ENCODE measurements at regions not wholly inside any gene's neighbourhood (a gene's known extent, or its start where the extent isn't known, plus 50 kb on each side); places are given as distances from the start of the nearest gene placed in this dataset.

GRCh38 chr7:123054357-123055133 is 59.0 kb upstream of the TAS2R16 start:
- Histone ChIP-seq H3K4ac (replicated peaks; ENCODE audit: insufficient read length, low read depth, low read length) (no peak overlapping the region), H3K14ac (ENCODE audit: insufficient read length) (no peak overlapping the region), H3K23me2 (ENCODE audit: low read depth, low read length) (no peaks in the 10 kb centered on the region), H3K9ac (replicated peaks in 1 of 4; ENCODE audit: extremely low read depth in 1 of 4, low read depth in 3 of 4, low read length in 3 of 4) (no peak overlapping the region), H3K23ac (ENCODE audit: insufficient read length) (no peak overlapping the region), H4K5ac (ENCODE audit: insufficient read length, low read depth, low read length) (no peak overlapping the region), H3K4me3 (ENCODE audit: extremely low read depth in 1 of 4, insufficient read depth in 2 of 4, low read depth in 3 of 4, low read length in 4 of 4) (no peak overlapping the region), H2BK12ac (ENCODE audit: low read depth, low read length) (no peak overlapping the region), H3K4me2 (ENCODE audit: insufficient read depth in 1 of 2, low read depth in 2 of 2, low read length in 2 of 2) (no peak overlapping the region), H3K18ac (ENCODE audit: extremely low read depth, low read length) (no peak overlapping the region), H3K4me1 (replicated peaks in 1 of 4; ENCODE audit: control insufficient read depth in 3 of 4, insufficient read depth in 4 of 4, low read length in 3 of 4) (no peaks in the 10 kb centered on the region), H2BK5ac (ENCODE audit: low read depth, low read length) (no peak overlapping the region), H2AFZ (ENCODE audit: low read length) (peak overlapping the region; percentile 81; the same call in 1 of the 2 replicates), H3K56ac (replicated peaks; ENCODE audit: insufficient read length, low read depth, low read length) (no peak overlapping the region), H2BK15ac (ENCODE audit: low read length) (no peak overlapping the region), H3K27ac (ENCODE audit: low read depth, low read length) (no peak overlapping the region), H2AK5ac (ENCODE audit: low read depth, low read length) (no peak overlapping the region), H4K20me1 (replicated peaks in 1 of 2; ENCODE audit: control insufficient read depth in 1 of 2, insufficient read depth in 2 of 2, low read length in 2 of 2) (no peaks in the 10 kb centered on the region), H3K36me3 (ENCODE audit: control insufficient read depth in 2 of 4, insufficient read depth in 4 of 4, low read length in 3 of 4) (no peaks in the 10 kb centered on the region), H3K79me1 (ENCODE audit: low read depth, low read length) (no peaks in the 10 kb centered on the region), H2BK120ac (replicated peaks; ENCODE audit: low read depth, low read length) (no peak overlapping the region), H3K79me2 (ENCODE audit: control insufficient read depth in 1 of 2, insufficient read depth in 2 of 2, low read length in 2 of 2) (no peaks in the 10 kb centered on the region), H3K27me3 (replicated peaks in 1 of 4; ENCODE audit: control insufficient read depth in 3 of 4, extremely low read depth in 1 of 4, insufficient read depth in 3 of 4, low read length in 3 of 4) (no peaks in the 10 kb centered on the region; a peak in 1 of 7 replicates), H3K9me3 (ENCODE audit: insufficient read depth in 2 of 2, low read depth in 1 of 2, low read length in 1 of 2) (peaks cover 4 to 7% of the 10 kb centered on the region in 2 experiments; a peak in 3 of 4 replicates), H2BK20ac (ENCODE audit: low read length) (no peak overlapping the region), H4K8ac (ENCODE audit: extremely low read depth, insufficient read depth, low read length) (no peak overlapping the region), H4K91ac (replicated peaks; ENCODE audit: insufficient read length, low read length) (no peak overlapping the region)
- DNase-seq (ENCODE audit: low read depth in 1 of 2, low spot score in 2 of 2), result peak in 1 of 2 experiments; percentile 29
- CTCF ChIA-PET (ENCODE audit: partially characterized antibody), result interaction anchor here (0.7 to 1.6 kb wide), 14 partner anchors 17 to 367 kb away, joined by 3 to 7 read pairs (median 3); no protein-coding TSS in a partner anchor
- TF ChIP-seq, protein P1, sequence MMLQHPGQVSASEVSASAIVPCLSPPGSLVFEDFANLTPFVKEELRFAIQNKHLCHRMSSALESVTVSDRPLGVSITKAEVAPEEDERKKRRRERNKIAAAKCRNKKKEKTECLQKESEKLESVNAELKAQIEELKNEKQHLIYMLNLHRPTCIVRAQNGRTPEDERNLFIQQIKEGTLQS (IDR thresholded peaks at IDR 0.05; ENCODE audit: insufficient read depth, low read depth, low read length), result no peak
- TF ChIP-seq RAD21 (IDR thresholded peaks at IDR 0.05 in 1 of 2, conservative IDR thresholded peaks at IDR 0.05 in 1 of 2; ENCODE audit: low read depth in 2 of 2, low read length in 2 of 2) (peak; percentile 73 to 80), CTCF (IDR thresholded peaks at IDR 0.05; ENCODE audit: control extremely low read depth in 1 of 3, insufficient read depth in 1 of 3, low read depth in 1 of 3, low read length in 3 of 3) (peak; percentile 29 to 59 (median 57)), E2F6 (IDR thresholded peaks at IDR 0.05) (no peak), POU5F1 (IDR thresholded peaks at IDR 0.05; ENCODE audit: low read depth, low read length) (no peak), SAP30 (IDR thresholded peaks at IDR 0.05; ENCODE audit: insufficient read depth, insufficient replicate concordance, low read length) (no peak)
- POLR2A ChIA-PET (ENCODE audit: partially characterized antibody), result no interaction called here
- peak; percentile 82 for FAIRE-seq
- WGBS, 2 experiments (ENCODE audit: extremely low coverage in 1 of 2, insufficient coverage in 1 of 2, insufficient read length in 1 of 2, insufficient replicate concordance in 2 of 2, low coverage in 1 of 2, low lambda C conversion rate in 2 of 2, missing lambda C conversion rate in 1 of 2), result 79% methylated on average over 5 of the region's 5 CpGs; no CpG with 5 or more reads in 1 of the 2 experiments

Measured in H1 (cell line).